Osteocyte (in vitro differentiated cells): ENCODE measurements at regions not wholly inside any gene's neighbourhood (a gene's known extent, or its start where the extent isn't known, plus 50 kb on each side); places are given as distances from the start of the nearest gene placed in this dataset.

Experiments
- DNase-seq: peaks from one replicate; pipeline ENCODE4 v3.0.0; 2021; ENCODE audit warnings: mixed read lengths; ENCODE audit not compliant: unreplicated experiment; ENCODE audit errors: extremely low spot score
- H3K27ac Mint-ChIP-seq: one replicate; pipeline ENCODE4 v1.8.0; 2021; ENCODE audit warnings: mild to moderate bottlenecking, mixed read lengths; ENCODE audit not compliant: unreplicated experiment
- H3K27me3 Mint-ChIP-seq: one replicate; pipeline ENCODE4 v1.8.0; 2021; ENCODE audit warnings: mixed read lengths; ENCODE audit not compliant: unreplicated experiment
- H3K36me3 Mint-ChIP-seq: one replicate; pipeline ENCODE4 v1.8.0; 2021; ENCODE audit warnings: mixed read lengths; ENCODE audit not compliant: unreplicated experiment
- H3K4me1 Mint-ChIP-seq: one replicate; pipeline ENCODE4 v1.8.0; 2021; ENCODE audit warnings: mixed read lengths; ENCODE audit not compliant: unreplicated experiment
- H3K4me3 Mint-ChIP-seq: one replicate; pipeline ENCODE4 v1.8.0; 2021; ENCODE audit warnings: mild to moderate bottlenecking, moderate library complexity, mixed read lengths; ENCODE audit not compliant: unreplicated experiment
- H3K9me3 Mint-ChIP-seq: one replicate; pipeline ENCODE4 v1.8.0; 2021; ENCODE audit warnings: mixed read lengths; ENCODE audit not compliant: unreplicated experiment
- TF ChIP-seq, protein P1 (sequence below): fragments of 200-600 bp; sonication (generic); IDR thresholded peaks from 2 replicates; pipeline ENCODE4 v1.5.0; 2021; ENCODE audit warnings: antibody characterized with exemption, mild to moderate bottlenecking, moderate library complexity

DNA sequence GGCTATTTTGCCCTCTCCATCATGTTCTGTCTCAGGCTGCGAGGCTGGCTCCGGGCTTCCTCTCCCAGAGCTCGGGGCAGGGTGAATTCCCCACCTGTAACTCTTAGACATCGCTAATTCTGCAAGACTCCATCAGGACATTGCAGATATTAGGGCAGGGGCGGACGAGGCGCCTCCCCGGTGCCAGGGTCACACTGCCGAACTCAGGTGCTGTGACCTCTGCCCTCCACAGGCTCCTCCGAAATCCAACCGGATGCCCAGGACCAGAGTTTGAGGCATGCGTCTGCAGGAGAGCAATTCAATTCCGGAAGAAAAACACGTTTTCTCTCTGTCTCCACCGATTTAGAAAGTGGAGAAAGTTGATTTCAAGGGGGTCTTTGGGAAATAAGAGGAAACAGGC lies 542.7 kb downstream of the BRD1 start:
- H3K27ac Mint-ChIP-seq: no peak overlapping the region
- peaks cover 7% of the 10 kb centered on the region for H3K27me3 Mint-ChIP-seq

DNA sequence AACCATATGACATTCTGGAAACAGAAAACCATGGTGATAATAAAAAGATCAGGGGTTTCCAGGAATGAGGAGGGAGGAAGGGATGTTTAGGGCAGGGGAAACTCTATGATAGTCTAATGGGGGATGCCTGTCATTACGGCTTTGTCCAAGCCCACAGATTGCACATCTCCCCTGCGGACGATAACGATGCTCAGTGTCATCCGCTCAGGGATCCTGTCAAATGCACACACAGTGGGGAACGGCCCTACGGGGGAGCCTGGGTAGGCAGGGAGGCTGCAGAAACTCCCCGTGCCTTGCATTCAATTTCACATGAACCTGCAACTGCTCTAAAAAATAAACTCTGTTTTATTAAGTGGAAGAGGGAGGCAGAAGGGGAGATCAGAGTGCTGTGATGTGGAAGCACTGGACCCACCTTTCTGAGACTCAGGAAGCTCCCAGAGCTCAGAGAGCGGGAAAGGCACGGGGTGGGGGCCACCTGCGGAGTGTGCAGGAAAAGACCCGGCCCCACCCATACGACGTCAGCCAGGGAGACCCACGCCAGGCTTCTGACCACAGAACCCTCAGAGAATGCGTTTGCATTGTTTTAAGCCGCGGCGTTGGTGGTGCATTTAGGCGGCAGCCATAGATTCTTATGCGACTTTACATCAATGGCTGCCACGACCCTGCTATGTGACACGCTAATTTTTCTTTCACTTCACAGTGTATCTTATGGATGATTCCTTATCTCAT lies 543.5 kb downstream of the BRD1 start:
- Mint-ChIP-seq H3K9me3 (peaks cover 8% of the 10 kb centered on the region), H3K27me3 (peaks cover 12% of the 10 kb centered on the region), H3K27ac (no peak overlapping the region), H3K4me1 (no peaks in the 10 kb centered on the region), H3K36me3 (no peaks in the 10 kb centered on the region), H3K4me3 (no peak overlapping the region)
- DNase-seq: no peak
- TF ChIP-seq, protein P1, sequence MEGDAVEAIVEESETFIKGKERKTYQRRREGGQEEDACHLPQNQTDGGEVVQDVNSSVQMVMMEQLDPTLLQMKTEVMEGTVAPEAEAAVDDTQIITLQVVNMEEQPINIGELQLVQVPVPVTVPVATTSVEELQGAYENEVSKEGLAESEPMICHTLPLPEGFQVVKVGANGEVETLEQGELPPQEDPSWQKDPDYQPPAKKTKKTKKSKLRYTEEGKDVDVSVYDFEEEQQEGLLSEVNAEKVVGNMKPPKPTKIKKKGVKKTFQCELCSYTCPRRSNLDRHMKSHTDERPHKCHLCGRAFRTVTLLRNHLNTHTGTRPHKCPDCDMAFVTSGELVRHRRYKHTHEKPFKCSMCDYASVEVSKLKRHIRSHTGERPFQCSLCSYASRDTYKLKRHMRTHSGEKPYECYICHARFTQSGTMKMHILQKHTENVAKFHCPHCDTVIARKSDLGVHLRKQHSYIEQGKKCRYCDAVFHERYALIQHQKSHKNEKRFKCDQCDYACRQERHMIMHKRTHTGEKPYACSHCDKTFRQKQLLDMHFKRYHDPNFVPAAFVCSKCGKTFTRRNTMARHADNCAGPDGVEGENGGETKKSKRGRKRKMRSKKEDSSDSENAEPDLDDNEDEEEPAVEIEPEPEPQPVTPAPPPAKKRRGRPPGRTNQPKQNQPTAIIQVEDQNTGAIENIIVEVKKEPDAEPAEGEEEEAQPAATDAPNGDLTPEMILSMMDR: no peak

More for the DNA sequence above, 542.7 kb downstream of the BRD1 start:
- Mint-ChIP-seq H3K4me1 (no peaks in the 10 kb centered on the region), H3K4me3 (no peak overlapping the region), H3K36me3 (no peaks in the 10 kb centered on the region), H3K9me3 (peaks cover 8% of the 10 kb centered on the region)
- no peak for DNase-seq
- TF ChIP-seq, protein P1: no peak

GRCh38 chr22:49282596-49282995 lies 545.1 kb downstream of the BRD1 start:
- H3K27ac Mint-ChIP-seq: no peak overlapping the region
- H3K27me3 Mint-ChIP-seq: peaks cover 13% of the 10 kb centered on the region
- H3K9me3 Mint-ChIP-seq: peaks cover 15% of the 10 kb centered on the region
- no peaks in the 10 kb centered on the region for H3K36me3 Mint-ChIP-seq
- TF ChIP-seq, protein P1: no peak
- DNase-seq: no peak
- no peaks in the 10 kb centered on the region for H3K4me1 Mint-ChIP-seq
- no peak overlapping the region for H3K4me3 Mint-ChIP-seq

- H3K27me3 Mint-ChIP-seq: peaks cover 13% of the 10 kb centered on the region
- no peak for DNase-seq
- no peaks in the 10 kb centered on the region for H3K4me1 Mint-ChIP-seq
- peaks cover 15% of the 10 kb centered on the region for H3K9me3 Mint-ChIP-seq
- no peaks in the 10 kb centered on the region for H3K36me3 Mint-ChIP-seq
- TF ChIP-seq, protein P1: no peak
- no peak overlapping the region for H3K27ac Mint-ChIP-seq
- H3K4me3 Mint-ChIP-seq: no peak overlapping the region
These were observed 546.0 kb downstream of the BRD1 start for GRCh38 chr22:49281467-49282340.

DNA sequence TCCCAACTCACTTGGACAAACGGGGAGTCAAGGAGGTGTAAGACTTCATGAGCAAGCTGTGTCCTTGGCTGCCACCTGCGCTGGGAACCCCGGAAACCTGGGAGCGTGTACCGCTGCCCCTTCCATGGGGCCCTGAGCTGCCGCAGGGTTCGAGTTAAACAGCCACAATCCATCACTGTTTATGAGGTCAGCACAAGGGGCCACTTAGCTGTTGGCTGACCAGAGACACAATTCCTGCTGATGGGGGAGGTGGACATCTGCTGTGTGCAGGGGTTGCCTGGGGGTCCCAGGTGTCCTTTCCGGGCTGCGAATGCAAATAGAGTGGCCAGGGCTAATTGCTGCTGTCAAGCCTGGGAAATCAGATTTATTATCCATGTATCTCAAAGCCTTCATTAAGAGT lies 549.3 kb downstream of the BRD1 start:
- H3K4me1 Mint-ChIP-seq: no peaks in the 10 kb centered on the region
- DNase-seq: no peak
- no peaks in the 10 kb centered on the region for H3K36me3 Mint-ChIP-seq
- TF ChIP-seq, protein P1: no peak
- H3K27ac Mint-ChIP-seq: no peak overlapping the region
- H3K9me3 Mint-ChIP-seq: peaks cover 15% of the 10 kb centered on the region
- no peak overlapping the region for H3K4me3 Mint-ChIP-seq
- peaks cover 13% of the 10 kb centered on the region for H3K27me3 Mint-ChIP-seq
